H1 (cell line): ENCODE measurements at regions not wholly inside any gene's neighbourhood (a gene's known extent, or its start where the extent isn't known, plus 50 kb on each side); places are given as distances from the start of the nearest gene placed in this dataset.

Source experiments
- CTCF ChIA-PET: fragments of 300-600 bp; sonication (Branson Sonifier 250); formaldehyde crosslinking; loops from one replicate; lab custom pipeline; 2021; ENCODE audit not compliant: partially characterized antibody; lab: Charles Lee
- POLR2A ChIA-PET: fragments of 300-600 bp; sonication (Branson Sonifier 250); formaldehyde crosslinking; loops from one replicate; lab custom pipeline; 2021; ENCODE audit warnings: inconsistent platforms; ENCODE audit not compliant: partially characterized antibody; lab: Charles Lee
- DNase-seq, 2 experiments: peaks; one replicate each; pipeline versions ENCODE4 v3.0.0 to v3.0.0-alpha.2; 2010 to 2022; ENCODE audit warnings: low spot score in 2 of 2, low read depth in 1 of 2, mixed read lengths in 1 of 2
- FAIRE-seq: peaks from 2 replicates; lab custom pipeline; 2011; peaks lifted over from hg19 to GRCh38; lab: Jason Lieb, UNC
- H2AFZ ChIP-seq: 2 replicates; pipeline ENCODE4 v1.8.1; 2012; ENCODE audit warnings: low read length, inconsistent platforms
- H2AK5ac ChIP-seq: 2 replicates; pipeline ENCODE4 v1.6.1; 2013; ENCODE audit warnings: low read depth, low read length
- H2BK120ac ChIP-seq: replicated peaks from 2 replicates; pipeline ENCODE3; 2013; ENCODE audit warnings: low read depth, low read length, inconsistent platforms
- H2BK12ac ChIP-seq: 2 replicates; pipeline ENCODE4 v1.6.1; 2013; ENCODE audit warnings: low read depth, low read length
- H2BK15ac ChIP-seq: 2 replicates; pipeline ENCODE4 v1.6.1; 2013; ENCODE audit warnings: low read length
- H2BK20ac ChIP-seq: 2 replicates; pipeline ENCODE4 v1.6.1; 2013; ENCODE audit warnings: low read length
- H2BK5ac ChIP-seq: 2 replicates; pipeline ENCODE4 v1.6.1; 2013; ENCODE audit warnings: low read depth, low read length
- H3K14ac ChIP-seq: 2 replicates; pipeline ENCODE4 v1.6.1; 2013; ENCODE audit warnings: inconsistent platforms; ENCODE audit not compliant: insufficient read length
- H3K18ac ChIP-seq: 2 replicates; pipeline ENCODE4 v1.6.1; 2013; ENCODE audit warnings: low read length; ENCODE audit errors: extremely low read depth
- H3K23ac ChIP-seq: 2 replicates; pipeline ENCODE4 v1.6.1; 2013; ENCODE audit warnings: inconsistent platforms; ENCODE audit not compliant: insufficient read length
- H3K23me2 ChIP-seq: 2 replicates; pipeline ENCODE4 v1.6.1; 2013; ENCODE audit warnings: low read depth, low read length
- H3K27ac ChIP-seq: 2 replicates; pipeline ENCODE4 v1.6.1; 2011; ENCODE audit warnings: low read depth, low read length, inconsistent platforms
- H3K27me3 ChIP-seq, 4 experiments: replicated peaks in 1 of 4; 1 replicate in 1 of 4; 2 replicates in 3 of 4; pipeline versions ENCODE4 v1.6.1 to v1.8.1; 2011 to 2013; ENCODE audit warnings: low read length in 3 of 4, mild to moderate bottlenecking in 3 of 4, inconsistent platforms in 2 of 4, mixed read lengths in 2 of 4, moderate library complexity in 1 of 4; ENCODE audit not compliant: control insufficient read depth in 3 of 4, insufficient read depth in 3 of 4; ENCODE audit errors: extremely low read depth in 1 of 4
- H3K36me3 ChIP-seq, 4 experiments: 2 replicates each; pipeline versions ENCODE4 v1.6.1 to v1.8.1; 2011 to 2013; ENCODE audit warnings: mild to moderate bottlenecking in 4 of 4, low read length in 3 of 4, moderate library complexity in 2 of 4, control low read depth in 1 of 4, inconsistent platforms in 1 of 4; ENCODE audit not compliant: insufficient read depth in 4 of 4, control insufficient read depth in 2 of 4
- H3K4ac ChIP-seq: replicated peaks from 2 replicates; pipeline ENCODE3; 2013; ENCODE audit warnings: low read length, low read depth, mixed read lengths, inconsistent platforms; ENCODE audit not compliant: insufficient read length
- H3K4me1 ChIP-seq, 4 experiments: replicated peaks in 1 of 4; 1 replicate in 1 of 4; 2 replicates in 3 of 4; pipeline versions ENCODE4 v1.6.1 to v1.8.1; 2011 to 2013; ENCODE audit warnings: low read length in 3 of 4, inconsistent platforms in 2 of 4, mixed read lengths in 1 of 4; ENCODE audit not compliant: insufficient read depth in 4 of 4, control insufficient read depth in 3 of 4
- H3K4me2 ChIP-seq, 2 experiments: 2 replicates each; pipeline versions ENCODE4 v1.6.1 to v1.8.1; 2011 to 2013; ENCODE audit warnings: low read depth in 2 of 2, low read length in 2 of 2, control low read depth in 1 of 2, inconsistent platforms in 1 of 2, mild to moderate bottlenecking in 1 of 2; ENCODE audit not compliant: insufficient read depth in 1 of 2
- H3K4me3 ChIP-seq, 4 experiments: fragments of 200-600, 300-600 bp in 1 of 4; sonication (generic), shearing (Covaris generic), sonication (Bioruptor Twin) in 1 of 4; 2 replicates each; pipeline versions ENCODE4 v1.5.1 to v1.8.1; 2011 to 2016; ENCODE audit warnings: low read length in 4 of 4, low read depth in 3 of 4, control low read depth in 2 of 4, inconsistent platforms in 2 of 4, mild to moderate bottlenecking in 2 of 4, mixed read lengths in 1 of 4, moderate library complexity in 1 of 4; ENCODE audit not compliant: insufficient read depth in 2 of 4; ENCODE audit errors: extremely low read depth in 1 of 4
- H3K56ac ChIP-seq: replicated peaks from 2 replicates; pipeline ENCODE3; 2013; ENCODE audit warnings: low read depth, mild to moderate bottlenecking, mixed read lengths, low read length, inconsistent platforms; ENCODE audit not compliant: insufficient read length
- H3K79me1 ChIP-seq: 2 replicates; pipeline ENCODE4 v1.6.1; 2013; ENCODE audit warnings: low read depth, low read length, control low read depth
- H3K79me2 ChIP-seq, 2 experiments: 2 replicates each; pipeline versions ENCODE4 v1.6.1 to v1.8.1; 2012 to 2013; ENCODE audit warnings: low read length in 2 of 2, mild to moderate bottlenecking in 2 of 2, inconsistent platforms in 1 of 2; ENCODE audit not compliant: insufficient read depth in 2 of 2, control insufficient read depth in 1 of 2
- H3K9ac ChIP-seq, 4 experiments: replicated peaks in 1 of 4; 1 replicate in 1 of 4; 2 replicates in 3 of 4; pipeline versions ENCODE4 v1.6.1 to v1.8.1; 2011 to 2013; ENCODE audit warnings: low read depth in 3 of 4, low read length in 3 of 4, control low read depth in 2 of 4, mild to moderate bottlenecking in 2 of 4, moderate library complexity in 2 of 4, inconsistent platforms in 1 of 4; ENCODE audit errors: extremely low read depth in 1 of 4
- H3K9me3 ChIP-seq, 2 experiments: 2 replicates each; pipeline versions ENCODE4 v1.6.1 to v1.8.1; 2012 to 2013; ENCODE audit warnings: mild to moderate bottlenecking in 2 of 2, moderate library complexity in 2 of 2, control low read depth in 1 of 2, inconsistent platforms in 1 of 2, low read depth in 1 of 2, low read length in 1 of 2, mixed read lengths in 1 of 2; ENCODE audit not compliant: insufficient read depth in 2 of 2
- H4K20me1 ChIP-seq, 2 experiments: replicated peaks in 1 of 2; 2 replicates each; pipeline versions ENCODE3 to v1.8.1; 2011 to 2013; ENCODE audit warnings: inconsistent platforms in 2 of 2, low read length in 2 of 2, mild to moderate bottlenecking in 1 of 2; ENCODE audit not compliant: insufficient read depth in 2 of 2, control insufficient read depth in 1 of 2
- H4K5ac ChIP-seq: 2 replicates; pipeline ENCODE4 v1.6.1; 2013; ENCODE audit warnings: low read length, low read depth, mixed read lengths, inconsistent platforms; ENCODE audit not compliant: insufficient read length
- H4K8ac ChIP-seq: 2 replicates; pipeline ENCODE4 v1.8.0; 2013; ENCODE audit warnings: mild to moderate bottlenecking, moderate library complexity, low read length, inconsistent platforms; ENCODE audit not compliant: insufficient read depth; ENCODE audit errors: extremely low read depth
- H4K91ac ChIP-seq: replicated peaks from 2 replicates; pipeline ENCODE3; 2013; ENCODE audit warnings: low read length, mixed read lengths, inconsistent platforms; ENCODE audit not compliant: insufficient read length
- SIN3A ChIP-seq, 2 experiments: IDR thresholded peaks in 1 of 2; conservative IDR thresholded peaks in 1 of 2; 2 replicates each; pipeline ENCODE4 v1.6.1; 2011 to 2012; ENCODE audit warnings: low read length in 2 of 2, improper control_type of control experiment in 1 of 2, low read depth in 1 of 2, mild to moderate bottlenecking in 1 of 2
- TAF1 ChIP-seq: IDR thresholded peaks from 2 replicates; pipeline ENCODE4 v1.6.1; 2011; ENCODE audit warnings: mild to moderate bottlenecking, low read depth, low read length
- WGBS, 2 experiments: shearing (Covaris generic) in 1 of 2; methylation state at CpG; one replicate each; pipeline versions ENCODE4 v1.1.6 to v1.1.7; 2013 to 2015; ENCODE audit warnings: low lambda C conversion rate in 2 of 2, mixed read lengths in 2 of 2, inconsistent platforms in 1 of 2, low coverage in 1 of 2, missing lambda C conversion rate in 1 of 2; ENCODE audit not compliant: insufficient replicate concordance in 2 of 2, insufficient coverage in 1 of 2, insufficient read length in 1 of 2; ENCODE audit errors: extremely low coverage in 1 of 2, missing lambda C conversion rate in 1 of 2; 5-methylcytosine and 5-hydroxymethylcytosine counted together
- TF ChIP-seq, protein P1 (sequence below): IDR thresholded peaks from 2 replicates; pipeline ENCODE4 v1.6.1; 2012; ENCODE audit warnings: inconsistent platforms
- TF ChIP-seq, protein P2 (sequence below): IDR thresholded peaks from 2 replicates; pipeline ENCODE4 v1.6.1; 2012; ENCODE audit warnings: low read length, inconsistent platforms

DNA sequence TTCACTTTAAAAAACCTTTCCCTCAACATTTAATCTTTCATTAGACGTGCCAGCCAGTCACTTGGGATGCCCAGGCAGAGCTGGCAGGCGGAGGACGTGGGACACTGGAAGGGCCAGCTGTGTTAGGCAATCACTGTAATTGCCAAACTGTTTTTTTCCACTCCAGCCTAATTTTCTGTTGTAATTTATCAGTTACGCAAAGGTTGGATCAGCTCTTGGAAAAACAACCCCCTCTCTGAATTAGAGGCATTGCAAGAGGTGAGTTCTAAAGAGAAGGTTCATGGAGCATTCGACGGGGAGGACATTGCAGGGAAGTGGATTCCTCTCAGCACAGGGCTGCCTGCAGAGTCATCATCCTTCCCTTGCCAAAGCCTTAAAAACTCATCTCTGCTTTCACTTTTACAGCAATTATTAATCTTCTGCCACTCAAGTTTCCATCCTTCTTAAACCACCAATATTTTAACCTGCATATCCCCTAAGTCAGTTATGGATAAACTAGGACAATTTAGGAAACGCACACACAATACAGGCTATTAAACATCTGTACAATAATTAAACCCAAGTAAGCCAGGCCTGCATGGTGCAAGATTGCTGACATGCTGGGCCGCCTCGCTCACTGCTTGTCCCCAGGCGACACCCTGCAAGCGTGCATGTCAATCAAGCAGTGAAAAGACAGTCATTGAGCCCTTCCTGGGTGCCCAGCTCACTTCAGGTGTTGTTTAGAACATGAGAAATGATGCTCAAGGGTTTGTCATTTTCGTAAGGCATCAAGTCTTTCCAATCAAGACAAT, 272.3 kb upstream of the RNF32 start:
- H3K4me3 ChIP-seq, result no peak overlapping the region
- no peak overlapping the region for H2AFZ ChIP-seq
- H3K36me3 ChIP-seq, result no peaks in the 10 kb centered on the region
- no peak overlapping the region for H3K18ac ChIP-seq
- H3K56ac ChIP-seq, result no peak overlapping the region
- no peak overlapping the region for H2BK15ac ChIP-seq
- CTCF ChIA-PET, result no interaction called here
- no peak overlapping the region for H3K23ac ChIP-seq
- DNase-seq (no peak), FAIRE-seq (no peak)
- no peak overlapping the region for H3K27ac ChIP-seq
- no peak overlapping the region for H3K4ac ChIP-seq
- H3K23me2 ChIP-seq, result no peaks in the 10 kb centered on the region
- 87% methylated on average over 12 of the region's 12 CpGs; no CpG with 5 or more reads in 1 of the 2 experiments for WGBS, 2 experiments
- H3K14ac ChIP-seq, result no peak overlapping the region
- H2BK20ac ChIP-seq, result no peak overlapping the region
- H2BK5ac ChIP-seq, result no peak overlapping the region
- no peak overlapping the region for H2AK5ac ChIP-seq
- POLR2A ChIA-PET, result no interaction called here
- H3K9ac ChIP-seq, result no peak overlapping the region
- no peak overlapping the region for H2BK120ac ChIP-seq
- H4K8ac ChIP-seq, result no peak overlapping the region
- H4K5ac ChIP-seq, result no peak overlapping the region
- H3K79me1 ChIP-seq, result no peaks in the 10 kb centered on the region
- H3K4me2 ChIP-seq, result no peak overlapping the region
- no peaks in the 10 kb centered on the region for H3K4me1 ChIP-seq
- H4K91ac ChIP-seq, result no peak overlapping the region
- no peaks in the 10 kb centered on the region for H3K27me3 ChIP-seq
- no peak overlapping the region for H2BK12ac ChIP-seq
- peaks cover 10 to 11% of the 10 kb centered on the region in 2 experiments; a peak in 3 of 4 replicates for H3K9me3 ChIP-seq
- no peaks in the 10 kb centered on the region for H4K20me1 ChIP-seq
- H3K79me2 ChIP-seq, result no peaks in the 10 kb centered on the region
- TF ChIP-seq TAF1 (no peak), SIN3A (conservative IDR thresholded peaks at IDR 0.05 in 1 of 2, IDR thresholded peaks at IDR 0.05 in 1 of 2; ENCODE audit: low read depth in 1 of 2, low read length in 2 of 2) (no peak)
- TF ChIP-seq, protein P1, sequence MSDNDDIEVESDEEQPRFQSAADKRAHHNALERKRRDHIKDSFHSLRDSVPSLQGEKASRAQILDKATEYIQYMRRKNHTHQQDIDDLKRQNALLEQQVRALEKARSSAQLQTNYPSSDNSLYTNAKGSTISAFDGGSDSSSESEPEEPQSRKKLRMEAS, result no peak
- TF ChIP-seq, protein P2, sequence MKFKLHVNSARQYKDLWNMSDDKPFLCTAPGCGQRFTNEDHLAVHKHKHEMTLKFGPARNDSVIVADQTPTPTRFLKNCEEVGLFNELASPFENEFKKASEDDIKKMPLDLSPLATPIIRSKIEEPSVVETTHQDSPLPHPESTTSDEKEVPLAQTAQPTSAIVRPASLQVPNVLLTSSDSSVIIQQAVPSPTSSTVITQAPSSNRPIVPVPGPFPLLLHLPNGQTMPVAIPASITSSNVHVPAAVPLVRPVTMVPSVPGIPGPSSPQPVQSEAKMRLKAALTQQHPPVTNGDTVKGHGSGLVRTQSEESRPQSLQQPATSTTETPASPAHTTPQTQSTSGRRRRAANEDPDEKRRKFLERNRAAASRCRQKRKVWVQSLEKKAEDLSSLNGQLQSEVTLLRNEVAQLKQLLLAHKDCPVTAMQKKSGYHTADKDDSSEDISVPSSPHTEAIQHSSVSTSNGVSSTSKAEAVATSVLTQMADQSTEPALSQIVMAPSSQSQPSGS, result no peak
